Endothelial cell (in vitro differentiated cells): ENCODE measurements at regions not wholly inside any gene's neighbourhood (a gene's known extent, or its start where the extent isn't known, plus 50 kb on each side); places are given as distances from the start of the nearest gene placed in this dataset.
"Not testable (repeated sequence)": the region's sequence is repeated elsewhere in the genome, so short reads cannot be mapped to it uniquely, and the experiment has no call there.

Source experiments
- DNase-seq: peaks from one replicate; pipeline ENCODE4 v3.0.0; 2021; ENCODE audit warnings: low spot score
- H3K27ac Mint-ChIP-seq: one replicate; pipeline ENCODE4 v1.8.0; 2021; ENCODE audit warnings: mixed read lengths, inconsistent platforms; ENCODE audit not compliant: unreplicated experiment
- H3K27me3 Mint-ChIP-seq: one replicate; pipeline ENCODE4 v1.8.0; 2021; ENCODE audit warnings: mild to moderate bottlenecking, moderate library complexity, mixed read lengths, inconsistent platforms; ENCODE audit not compliant: unreplicated experiment
- H3K36me3 Mint-ChIP-seq: one replicate; pipeline ENCODE4 v1.8.0; 2021; ENCODE audit warnings: mild to moderate bottlenecking, low read depth, mixed read lengths, inconsistent platforms; ENCODE audit not compliant: unreplicated experiment
- H3K4me1 Mint-ChIP-seq: one replicate; pipeline ENCODE4 v1.8.0; 2021; ENCODE audit warnings: mild to moderate bottlenecking, mixed read lengths, inconsistent platforms; ENCODE audit not compliant: unreplicated experiment
- H3K4me3 Mint-ChIP-seq: one replicate; pipeline ENCODE4 v1.8.0; 2021; ENCODE audit warnings: mild to moderate bottlenecking, mixed read lengths, inconsistent platforms; ENCODE audit not compliant: unreplicated experiment
- H3K9me3 Mint-ChIP-seq: one replicate; pipeline ENCODE4 v1.8.0; 2021; ENCODE audit warnings: mixed read lengths, inconsistent platforms; ENCODE audit not compliant: unreplicated experiment
- CTCF ChIP-seq: fragments of 200-600 bp; sonication (generic); IDR thresholded peaks from one replicate; pipeline ENCODE4 v1.5.0; 2021; ENCODE audit warnings: antibody characterized with exemption; ENCODE audit not compliant: unreplicated experiment

- Mint-ChIP-seq H3K27ac (no peak overlapping the region), H3K4me1 (no peaks in the 10 kb centered on the region), H3K4me3 (no peak overlapping the region), H3K9me3 (no peaks in the 10 kb centered on the region), H3K36me3 (no peaks in the 10 kb centered on the region), H3K27me3 (peaks cover 2% of the 10 kb centered on the region)
- no peak for TF ChIP-seq CTCF
- no peak for DNase-seq
Measured at GRCh38 chr13:83136660-83137059, 745.6 kb downstream of the SLITRK1 start.

- no peak for DNase-seq
- no peaks in the 10 kb centered on the region for H3K27me3 Mint-ChIP-seq
- H3K9me3 Mint-ChIP-seq: no peaks in the 10 kb centered on the region
- no peaks in the 10 kb centered on the region for H3K4me1 Mint-ChIP-seq
- no peaks in the 10 kb centered on the region for H3K36me3 Mint-ChIP-seq
- TF ChIP-seq CTCF: no peak
- no peak overlapping the region for H3K27ac Mint-ChIP-seq
- H3K4me3 Mint-ChIP-seq: no peak overlapping the region
Measured at GRCh38 chr13:83125791-83126190, 756.5 kb downstream of the SLITRK1 start.

GRCh38 chr13:83121896-83122295 lies 760.4 kb downstream of the SLITRK1 start:
- H3K4me3 Mint-ChIP-seq: no peak overlapping the region
- no peak for TF ChIP-seq CTCF
- no peaks in the 10 kb centered on the region for H3K27me3 Mint-ChIP-seq

GRCh38 chr13:83117046-83117445 lies 765.2 kb downstream of the SLITRK1 start:
- H3K4me1 Mint-ChIP-seq: no peaks in the 10 kb centered on the region
- H3K4me3 Mint-ChIP-seq: no peak overlapping the region
- no peaks in the 10 kb centered on the region for H3K27me3 Mint-ChIP-seq

More at GRCh38 chr13:83121896-83122295, 760.4 kb downstream of the SLITRK1 start:
- Mint-ChIP-seq H3K27ac (no peak overlapping the region), H3K36me3 (no peaks in the 10 kb centered on the region), H3K9me3 (no peaks in the 10 kb centered on the region), H3K4me1 (no peaks in the 10 kb centered on the region)
- DNase-seq: no peak

GRCh38 chr13:83101574-83102247 lies 780.6 kb downstream of the SLITRK1 start:
- not testable (repeated sequence) for H3K9me3 Mint-ChIP-seq, H3K4me1 Mint-ChIP-seq

More at GRCh38 chr13:83117046-83117445, 765.2 kb downstream of the SLITRK1 start:
- DNase-seq: no peak
- TF ChIP-seq CTCF: no peak
- Mint-ChIP-seq H3K36me3 (no peaks in the 10 kb centered on the region), H3K9me3 (no peaks in the 10 kb centered on the region), H3K27ac (no peak overlapping the region)

More at GRCh38 chr13:83101574-83102247, 780.6 kb downstream of the SLITRK1 start:
- H3K27me3 Mint-ChIP-seq, H3K4me3 Mint-ChIP-seq, DNase-seq, H3K27ac Mint-ChIP-seq, H3K36me3 Mint-ChIP-seq: not testable (repeated sequence)
